Endothelial cell of umbilical vein (primary cell): ENCODE measurements at regions not wholly inside any gene's neighbourhood (a gene's known extent, or its start where the extent isn't known, plus 50 kb on each side); places are given as distances from the start of the nearest gene placed in this dataset.

ENCODE experiments used
- CTCF ChIP-seq, 2 donors: IDR thresholded peaks; 1 replicate in 1 of 2; 2 replicates in 1 of 2; pipeline ENCODE4 v1.5.1; 2011; ENCODE audit warnings: low read length in 2 of 2, mild to moderate bottlenecking in 2 of 2, moderate library complexity in 2 of 2, control low read depth in 1 of 2, inconsistent platforms in 1 of 2, low read depth in 1 of 2; ENCODE audit not compliant: insufficient read depth in 1 of 2; ENCODE audit errors: extremely low read depth in 1 of 2
- EZH2 ChIP-seq: IDR thresholded peaks from 2 replicates; pipeline ENCODE4 v1.6.1; 2012; ENCODE audit warnings: borderline replicate concordance, low read depth, mild to moderate bottlenecking, moderate library complexity, low read length, inconsistent platforms; ENCODE audit not compliant: severe bottlenecking
- FOS ChIP-seq: IDR thresholded peaks from 2 replicates; pipeline ENCODE4 v1.6.1; 2011; ENCODE audit warnings: mild to moderate bottlenecking, low read length, moderate library complexity, borderline replicate concordance; ENCODE audit not compliant: insufficient read depth
- JUN ChIP-seq: IDR thresholded peaks from 2 replicates; pipeline ENCODE4 v1.6.1; 2011; ENCODE audit warnings: borderline replicate concordance, low read depth; ENCODE audit not compliant: insufficient read length, insufficient read depth
- MAX ChIP-seq: IDR thresholded peaks from 2 replicates; pipeline ENCODE4 v1.6.1; 2011; ENCODE audit not compliant: insufficient read depth, insufficient read length
- MYC ChIP-seq: IDR thresholded peaks from one replicate; pipeline ENCODE4 v1.6.1; 2011; ENCODE audit warnings: mild to moderate bottlenecking, low read depth, low read length
- POLR2A ChIP-seq: IDR thresholded peaks from 2 replicates; pipeline ENCODE4 v1.6.1; 2012; ENCODE audit warnings: low read depth, mild to moderate bottlenecking, control low read depth, low read length
- POLR2AphosphoS5 ChIP-seq: IDR thresholded peaks from 2 replicates; pipeline ENCODE4 v1.6.1; 2012; ENCODE audit warnings: low read depth, mild to moderate bottlenecking, control low read depth, low read length, moderate library complexity; ENCODE audit not compliant: insufficient read depth

- TF ChIP-seq EZH2 (no peak), CTCF (IDR thresholded peaks at IDR 0.05; ENCODE audit: extremely low read depth in 1 of 2, insufficient read depth in 1 of 2, low read depth in 1 of 2, low read length in 2 of 2) (no peak), POLR2A (no peak), POLR2AphosphoS5 (no peak), JUN (no peak), MAX (no peak), FOS (no peak), MYC (no peak)
These were observed 129.9 kb upstream of the ZFHX3 start for GRCh38 chr16:73177729-73178295.
